ENCODE measurements at regions not wholly inside any gene's neighbourhood (a gene's known extent, or its start where the extent isn't known, plus 50 kb on each side); places are given as distances from the start of the nearest gene placed in this dataset.

GRCh38 chr7:91526404-91526803 lies 262.2 kb downstream of the FZD1 start:
- TF ChIP-seq POLR2A (IDR thresholded peaks at IDR 0.05) = no peak
- TF ChIP-seq, protein P1, sequence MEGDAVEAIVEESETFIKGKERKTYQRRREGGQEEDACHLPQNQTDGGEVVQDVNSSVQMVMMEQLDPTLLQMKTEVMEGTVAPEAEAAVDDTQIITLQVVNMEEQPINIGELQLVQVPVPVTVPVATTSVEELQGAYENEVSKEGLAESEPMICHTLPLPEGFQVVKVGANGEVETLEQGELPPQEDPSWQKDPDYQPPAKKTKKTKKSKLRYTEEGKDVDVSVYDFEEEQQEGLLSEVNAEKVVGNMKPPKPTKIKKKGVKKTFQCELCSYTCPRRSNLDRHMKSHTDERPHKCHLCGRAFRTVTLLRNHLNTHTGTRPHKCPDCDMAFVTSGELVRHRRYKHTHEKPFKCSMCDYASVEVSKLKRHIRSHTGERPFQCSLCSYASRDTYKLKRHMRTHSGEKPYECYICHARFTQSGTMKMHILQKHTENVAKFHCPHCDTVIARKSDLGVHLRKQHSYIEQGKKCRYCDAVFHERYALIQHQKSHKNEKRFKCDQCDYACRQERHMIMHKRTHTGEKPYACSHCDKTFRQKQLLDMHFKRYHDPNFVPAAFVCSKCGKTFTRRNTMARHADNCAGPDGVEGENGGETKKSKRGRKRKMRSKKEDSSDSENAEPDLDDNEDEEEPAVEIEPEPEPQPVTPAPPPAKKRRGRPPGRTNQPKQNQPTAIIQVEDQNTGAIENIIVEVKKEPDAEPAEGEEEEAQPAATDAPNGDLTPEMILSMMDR (IDR thresholded peaks at IDR 0.05) = no peak

Data from adrenal gland (tissue), 5 donors.